ENCODE measurements at regions not wholly inside any gene's neighbourhood (a gene's known extent, or its start where the extent isn't known, plus 50 kb on each side); places are given as distances from the start of the nearest gene placed in this dataset.
A peak's percentile ranks its signal among the peaks of the same experiment; 100 is the strongest.
"Not testable (repeated sequence)": the region's sequence is repeated elsewhere in the genome, so short reads cannot be mapped to it uniquely, and the experiment has no call there.

- H3K27ac ChIP-seq: no peak overlapping the region
- no peak for DNase-seq
- TF ChIP-seq, protein P1, sequence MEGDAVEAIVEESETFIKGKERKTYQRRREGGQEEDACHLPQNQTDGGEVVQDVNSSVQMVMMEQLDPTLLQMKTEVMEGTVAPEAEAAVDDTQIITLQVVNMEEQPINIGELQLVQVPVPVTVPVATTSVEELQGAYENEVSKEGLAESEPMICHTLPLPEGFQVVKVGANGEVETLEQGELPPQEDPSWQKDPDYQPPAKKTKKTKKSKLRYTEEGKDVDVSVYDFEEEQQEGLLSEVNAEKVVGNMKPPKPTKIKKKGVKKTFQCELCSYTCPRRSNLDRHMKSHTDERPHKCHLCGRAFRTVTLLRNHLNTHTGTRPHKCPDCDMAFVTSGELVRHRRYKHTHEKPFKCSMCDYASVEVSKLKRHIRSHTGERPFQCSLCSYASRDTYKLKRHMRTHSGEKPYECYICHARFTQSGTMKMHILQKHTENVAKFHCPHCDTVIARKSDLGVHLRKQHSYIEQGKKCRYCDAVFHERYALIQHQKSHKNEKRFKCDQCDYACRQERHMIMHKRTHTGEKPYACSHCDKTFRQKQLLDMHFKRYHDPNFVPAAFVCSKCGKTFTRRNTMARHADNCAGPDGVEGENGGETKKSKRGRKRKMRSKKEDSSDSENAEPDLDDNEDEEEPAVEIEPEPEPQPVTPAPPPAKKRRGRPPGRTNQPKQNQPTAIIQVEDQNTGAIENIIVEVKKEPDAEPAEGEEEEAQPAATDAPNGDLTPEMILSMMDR (IDR thresholded peaks at IDR 0.05): no peak
- no peak overlapping the region for H3K4me3 ChIP-seq
- no peak for ATAC-seq
- H3K27me3 ChIP-seq: no peaks in the 10 kb centered on the region
- H3K36me3 ChIP-seq: no peaks in the 10 kb centered on the region
- no peaks in the 10 kb centered on the region for H3K9me3 ChIP-seq
- intact Hi-C loops (cut with DNase I): no loop called here
- FAIRE-seq: no peak
- no peaks in the 10 kb centered on the region for H3K4me1 ChIP-seq
- WGBS, 2 donors: 46 to 67% methylated on average over 4 of the region's 4 CpGs
Observed at GRCh38 chr4:135485371-135485770, 1283.8 kb upstream of the PABPC4L start.

DNA sequence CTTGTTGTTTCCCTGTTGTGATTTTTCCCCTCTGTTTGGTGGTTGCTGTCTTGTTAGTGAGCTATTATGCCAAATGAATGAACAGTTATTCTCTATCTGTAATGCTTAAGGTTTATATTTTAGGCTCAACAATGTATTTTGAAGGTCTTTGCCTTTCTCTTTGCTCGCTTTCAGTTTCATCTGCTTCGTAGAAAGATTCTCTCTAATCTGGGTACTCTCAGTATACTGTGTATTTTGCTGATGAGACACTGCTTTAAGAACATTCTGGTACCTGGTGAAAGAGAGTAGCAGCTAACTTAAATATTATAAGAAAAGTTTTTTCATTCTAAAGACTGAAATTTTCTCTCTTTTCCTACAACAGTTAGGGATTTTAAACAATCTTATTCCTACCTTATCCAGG lies 1274.7 kb upstream of the PABPC4L start:
- H3K27me3 ChIP-seq: no peaks in the 10 kb centered on the region
- H3K36me3 ChIP-seq: no peaks in the 10 kb centered on the region
- H3K4me3 ChIP-seq: no peak overlapping the region
- TF ChIP-seq, protein P1 (IDR thresholded peaks at IDR 0.05): no peak
- FAIRE-seq: no peak
- no peaks in the 10 kb centered on the region for H3K9me3 ChIP-seq
- H3K27ac ChIP-seq: no peak overlapping the region
- WGBS, 2 donors: 53 to 66% methylated on average over 2 of the region's 2 CpGs
- H3K4me1 ChIP-seq: no peaks in the 10 kb centered on the region
- no peak for DNase-seq
- no peak for ATAC-seq
- intact Hi-C loops (cut with DNase I): no loop called here

- Histone ChIP-seq H3K4me1 (no peaks in the 10 kb centered on the region), H3K4me3 (no peak overlapping the region), H3K27me3 (no peaks in the 10 kb centered on the region), H3K36me3 (no peaks in the 10 kb centered on the region), H3K27ac (no peak overlapping the region), H3K9me3 (no peaks in the 10 kb centered on the region)
- FAIRE-seq (no peak), DNase-seq (no peak), ATAC-seq (no peak)
- intact Hi-C loops (cut with DNase I): no loop called here
- TF ChIP-seq, protein P1 (IDR thresholded peaks at IDR 0.05): no peak
- 62 to 71% methylated on average over 7 of the region's 7 CpGs for WGBS, 2 donors
Observed at GRCh38 chr4:135464311-135464710, 1262.7 kb upstream of the PABPC4L start.

DNA sequence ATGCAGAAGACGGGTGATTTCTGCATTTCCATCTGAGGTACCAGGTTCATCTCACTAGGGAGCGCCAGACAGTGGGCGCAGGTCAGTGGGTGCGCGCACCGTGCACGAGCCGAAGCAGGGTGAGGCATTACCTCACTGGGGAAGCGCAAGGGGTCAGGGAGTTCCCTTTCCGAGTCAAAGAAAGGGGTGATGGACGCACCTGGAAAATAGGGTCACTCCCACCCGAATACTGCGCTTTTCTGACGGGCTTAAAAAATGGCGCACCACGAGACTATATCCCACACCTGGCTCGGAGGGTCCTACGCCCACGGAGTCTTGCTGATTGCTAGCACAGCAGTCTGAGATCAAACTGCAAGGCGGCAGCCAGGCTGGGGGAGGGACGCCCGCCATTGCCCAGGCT lies 1246.0 kb upstream of the PABPC4L start:
- H3K4me3 ChIP-seq; H3K9me3 ChIP-seq; H3K4me1 ChIP-seq; FAIRE-seq; H3K27me3 ChIP-seq; intact Hi-C loops (cut with DNase I); H3K36me3 ChIP-seq; H3K27ac ChIP-seq; ATAC-seq: not testable (repeated sequence)
- peak in 1 of 6 donors; percentile 8 for DNase-seq
- WGBS, 2 donors: 84 to 88% methylated on average over 14 to 22 of the region's 22 CpGs

DNA sequence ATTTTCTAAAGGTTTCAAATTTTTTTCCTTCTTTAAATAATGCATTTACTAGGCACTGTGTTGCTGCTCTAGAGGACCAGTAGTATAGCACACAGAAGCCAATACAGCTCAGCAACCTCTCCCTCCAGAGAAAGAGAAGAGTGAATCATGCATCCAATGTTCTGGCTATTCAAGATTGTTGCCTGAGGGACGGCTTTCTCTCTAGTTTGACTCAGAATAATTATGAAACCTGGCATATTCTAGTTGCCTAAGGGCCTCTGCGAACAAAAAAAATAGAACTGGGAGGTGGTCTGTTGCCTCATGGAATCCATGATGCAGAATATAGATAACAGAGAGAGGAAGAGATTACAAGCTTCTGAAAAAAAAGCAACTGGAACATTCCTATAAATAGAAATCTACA lies 1233.3 kb upstream of the PABPC4L start:
- H3K9me3 ChIP-seq: peaks cover 0 to 4% (median 0%) of the 10 kb centered on the region in 4 donors
- H3K4me1 ChIP-seq: no peaks in the 10 kb centered on the region
- DNase-seq (no peak), ATAC-seq (no peak), FAIRE-seq (no peak)
- H3K36me3 ChIP-seq: no peaks in the 10 kb centered on the region
- WGBS, 2 donors: 45 to 57% methylated on average over 2 of the region's 2 CpGs
- intact Hi-C loops (cut with DNase I): no loop called here
- H3K4me3 ChIP-seq: no peak overlapping the region
- no peaks in the 10 kb centered on the region for H3K27me3 ChIP-seq
- TF ChIP-seq, protein P1 (IDR thresholded peaks at IDR 0.05): no peak
- H3K27ac ChIP-seq: no peak overlapping the region

DNA sequence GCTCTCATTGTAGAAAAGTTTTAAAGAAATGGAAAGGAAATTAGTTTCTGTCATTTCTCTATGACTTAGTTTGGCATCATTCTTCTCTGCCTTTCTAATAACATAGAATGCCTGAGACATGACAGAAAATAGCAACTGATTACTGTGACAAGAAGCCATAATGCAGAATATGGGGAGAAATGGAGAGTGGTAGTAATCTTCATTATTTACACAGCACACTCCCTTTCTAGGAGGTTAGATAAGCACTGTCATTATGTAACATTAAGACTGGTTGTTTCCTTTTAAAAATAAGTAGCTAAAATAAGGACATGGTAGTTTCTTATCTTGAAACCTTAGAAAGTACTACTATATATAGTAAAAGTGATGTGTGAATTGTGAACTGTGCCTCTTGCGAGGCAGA lies 1227.9 kb upstream of the PABPC4L start:
- no peaks in the 10 kb centered on the region for H3K36me3 ChIP-seq
- H3K9me3 ChIP-seq: no peaks in the 10 kb centered on the region
- ATAC-seq: no peak
- no peak overlapping the region for H3K4me3 ChIP-seq
- TF ChIP-seq, protein P1 (IDR thresholded peaks at IDR 0.05): no peak
- H3K4me1 ChIP-seq: no peaks in the 10 kb centered on the region
- no peaks in the 10 kb centered on the region for H3K27me3 ChIP-seq
- no peak for FAIRE-seq
- no peak for DNase-seq
- intact Hi-C loops (cut with DNase I): no loop called here
- no peak overlapping the region for H3K27ac ChIP-seq
- WGBS, 2 donors: 66 to 86% methylated on average over 1 of the region's 1 CpG

All from pancreas (tissue), 10 donors.